ENCODE measurements at regions not wholly inside any gene's neighbourhood (a gene's known extent, or its start where the extent isn't known, plus 50 kb on each side); places are given as distances from the start of the nearest gene placed in this dataset.

GRCh38 chr13:59094181-59094580 lies 1069.5 kb downstream of the DIAPH3 start:
- no peak for TF ChIP-seq CTCF (IDR thresholded peaks at IDR 0.05)
- no peak for TF ChIP-seq EZH2 (IDR thresholded peaks at IDR 0.05; ENCODE audit: borderline replicate concordance, insufficient read depth, low read depth, low read length, poor library complexity, severe bottlenecking)
